IMR-90 (cell line): ENCODE measurements at regions not wholly inside any gene's neighbourhood (a gene's known extent, or its start where the extent isn't known, plus 50 kb on each side); places are given as distances from the start of the nearest gene placed in this dataset.

Source experiments
- ATAC-seq: fragments of 200-7000 bp; cut with Tn5 transposase; 2 replicates; pipeline ENCODE4 v1.9.1; 2020; ENCODE audit warnings: low read depth, mild to moderate bottlenecking, moderate library complexity
- BruUV-seq: library from RNA; stranded (reverse); fragments of 400-500 nt; replicated peaks from 2 replicates; lab custom pipeline; 2021; lab: Mats Ljungman, UMichigan
- CTCF ChIA-PET: fragments of 300-600 bp; formaldehyde crosslinking; extraction: SDS; loops from one replicate; lab custom pipeline; 2021; ENCODE audit warnings: antibody characterized with exemption; lab: Yijun Ruan, JAX
- POLR2A ChIA-PET: fragments of 300-600 bp; sonication (Branson Sonifier 250); formaldehyde crosslinking; loops from one replicate; lab custom pipeline; 2022; ENCODE audit warnings: antibody characterized with exemption; ENCODE audit not compliant: unreplicated experiment; lab: Charles Lee
- DNase-seq: peaks from one replicate; pipeline ENCODE4 v3.0.0; 2013
- H2AFZ ChIP-seq: replicated peaks from 2 replicates; pipeline ENCODE3; 2013; ENCODE audit warnings: low read length, mild to moderate bottlenecking; ENCODE audit not compliant: poor library complexity
- H2AK5ac ChIP-seq: 2 replicates; pipeline ENCODE4 v1.6.1; 2013; ENCODE audit warnings: low read depth, low read length, inconsistent platforms
- H2AK9ac ChIP-seq: replicated peaks from 2 replicates; pipeline ENCODE3; 2013; ENCODE audit warnings: mild to moderate bottlenecking, low read depth, low read length, moderate library complexity; ENCODE audit not compliant: poor library complexity
- H2BK120ac ChIP-seq: 2 replicates; pipeline ENCODE4 v1.6.1; 2013; ENCODE audit warnings: low read depth, low read length, inconsistent platforms
- H2BK15ac ChIP-seq: 3 replicates; pipeline ENCODE4 v1.6.1; 2013; ENCODE audit warnings: low read depth, low read length, inconsistent platforms
- H2BK20ac ChIP-seq: 2 replicates; pipeline ENCODE4 v1.6.1; 2013; ENCODE audit warnings: low read depth, mild to moderate bottlenecking, inconsistent platforms, low read length, moderate library complexity
- H2BK5ac ChIP-seq: 2 replicates; pipeline ENCODE4 v1.6.1; 2013; ENCODE audit warnings: mild to moderate bottlenecking, low read depth, low read length, inconsistent platforms; ENCODE audit not compliant: poor library complexity, severe bottlenecking
- H3K14ac ChIP-seq: replicated peaks from 2 replicates; pipeline ENCODE4 v1.6.1; 2013; ENCODE audit warnings: low read depth, low read length, inconsistent platforms
- H3K18ac ChIP-seq: 2 replicates; pipeline ENCODE4 v1.6.1; 2013; ENCODE audit warnings: low read depth, low read length, control low read depth
- H3K23ac ChIP-seq: 2 replicates; pipeline ENCODE4 v1.6.1; 2013; ENCODE audit warnings: low read depth, low read length, inconsistent platforms
- H3K27ac ChIP-seq: 2 replicates; pipeline ENCODE4 v1.5.1; 2013; ENCODE audit warnings: mild to moderate bottlenecking, control low read depth, low read length; ENCODE audit not compliant: insufficient read depth
- H3K27me3 ChIP-seq: 2 replicates; pipeline ENCODE4 v1.6.1; 2013; ENCODE audit warnings: low read length; ENCODE audit not compliant: control insufficient read depth, insufficient read depth
- H3K36me3 ChIP-seq: 2 replicates; pipeline ENCODE4 v1.6.1; 2013; ENCODE audit warnings: low read length, mixed read lengths; ENCODE audit not compliant: control insufficient read depth, insufficient read depth
- H3K4ac ChIP-seq: 2 replicates; pipeline ENCODE4 v1.6.1; 2013; ENCODE audit warnings: low read depth, low read length, inconsistent platforms
- H3K4me1 ChIP-seq: 2 replicates; pipeline ENCODE4 v1.6.1; 2013; ENCODE audit warnings: low read length, mixed read lengths; ENCODE audit not compliant: control insufficient read depth, insufficient read depth
- H3K4me2 ChIP-seq: 2 replicates; pipeline ENCODE4 v1.6.1; 2013; ENCODE audit warnings: low read depth, mild to moderate bottlenecking, control low read depth, low read length, moderate library complexity
- H3K4me3 ChIP-seq: 2 replicates; pipeline ENCODE4 v1.5.1; 2013; ENCODE audit warnings: low read depth, mild to moderate bottlenecking, control low read depth, low read length, moderate library complexity; ENCODE audit not compliant: insufficient read depth
- H3K56ac ChIP-seq: 2 replicates; pipeline ENCODE4 v1.6.1; 2013; ENCODE audit warnings: low read length, inconsistent platforms; ENCODE audit not compliant: insufficient read depth; ENCODE audit errors: extremely low read depth
- H3K79me1 ChIP-seq, 2 experiments: 2 replicates each; pipeline ENCODE4 v1.6.1; 2013; ENCODE audit warnings: low read length in 2 of 2, inconsistent platforms in 1 of 2, low read depth in 1 of 2
- H3K9ac ChIP-seq: 2 replicates; pipeline ENCODE4 v1.6.1; 2013; ENCODE audit warnings: low read depth, low read length, control low read depth
- H3K9me1 ChIP-seq: 2 replicates; pipeline ENCODE4 v1.6.1; 2013; ENCODE audit warnings: low read length, inconsistent platforms; ENCODE audit not compliant: insufficient read depth
- H3K9me3 ChIP-seq: 2 replicates; pipeline ENCODE4 v1.6.1; 2013; ENCODE audit warnings: low read length; ENCODE audit not compliant: control insufficient read depth, insufficient read depth
- H4K20me1 ChIP-seq: 2 replicates; pipeline ENCODE4 v1.6.1; 2013; ENCODE audit warnings: low read length, inconsistent platforms; ENCODE audit not compliant: insufficient read depth
- H4K5ac ChIP-seq: 2 replicates; pipeline ENCODE4 v1.6.1; 2013; ENCODE audit warnings: mild to moderate bottlenecking, low read depth, low read length, control low read depth
- H4K8ac ChIP-seq, 2 experiments: 2 replicates each; pipeline ENCODE4 v1.6.1; 2013; ENCODE audit warnings: low read depth in 2 of 2, low read length in 2 of 2, control low read depth in 1 of 2, inconsistent platforms in 1 of 2
- H4K91ac ChIP-seq: 2 replicates; pipeline ENCODE4 v1.6.1; 2013; ENCODE audit warnings: low read depth, low read length, inconsistent platforms; ENCODE audit not compliant: insufficient read depth
- MAFK ChIP-seq: IDR thresholded peaks from 2 replicates; pipeline ENCODE4 v1.6.1; 2012; ENCODE audit warnings: low read depth, low read length, improper control_type of control experiment
- MXI1 ChIP-seq: IDR thresholded peaks from 2 replicates; pipeline ENCODE4 v1.6.1; 2012; ENCODE audit warnings: low read depth, mild to moderate bottlenecking, low read length, moderate library complexity, borderline replicate concordance
- POLR2A ChIP-seq: IDR thresholded peaks from 2 replicates; pipeline ENCODE4 v1.6.1; 2012; ENCODE audit warnings: mild to moderate bottlenecking, low read depth, low read length
- RAD21 ChIP-seq: IDR thresholded peaks from 2 replicates; pipeline ENCODE4 v1.6.1; 2012; ENCODE audit warnings: low read length, improper control_type of control experiment
- RFX5 ChIP-seq: IDR thresholded peaks from 2 replicates; pipeline ENCODE4 v1.8.0; 2012; ENCODE audit warnings: low read depth, mild to moderate bottlenecking, low read length, moderate library complexity
- SMC3 ChIP-seq: fragments of 150-350 bp; IDR thresholded peaks from 2 replicates; pipeline ENCODE4 v1.6.1; 2016; ENCODE audit warnings: low read depth, mild to moderate bottlenecking, antibody characterized with exemption, low read length, moderate library complexity
- dilution Hi-C: fragments of 300-500 bp; cut with HindIII; formaldehyde crosslinking; loops from one replicate; pipeline ENCODE4 v1.14.3; 2018; ENCODE audit warnings: low sequenced_read_pairs; ENCODE audit not compliant: unreplicated experiment
- in situ Hi-C: fragments of 300-500 bp; cut with MboI; formaldehyde crosslinking; loops from 3 replicates; pipeline ENCODE4 v1.14.3; 2019; ENCODE audit warnings: low sequenced_read_pairs, inconsistent platforms, mixed read lengths
- intact Hi-C: fragments of 100-400 bp; cut with micrococcal nuclease; formaldehyde crosslinking; loops from 2 replicates; pipeline ENCODE4 v1.10.0; 2022

DNA sequence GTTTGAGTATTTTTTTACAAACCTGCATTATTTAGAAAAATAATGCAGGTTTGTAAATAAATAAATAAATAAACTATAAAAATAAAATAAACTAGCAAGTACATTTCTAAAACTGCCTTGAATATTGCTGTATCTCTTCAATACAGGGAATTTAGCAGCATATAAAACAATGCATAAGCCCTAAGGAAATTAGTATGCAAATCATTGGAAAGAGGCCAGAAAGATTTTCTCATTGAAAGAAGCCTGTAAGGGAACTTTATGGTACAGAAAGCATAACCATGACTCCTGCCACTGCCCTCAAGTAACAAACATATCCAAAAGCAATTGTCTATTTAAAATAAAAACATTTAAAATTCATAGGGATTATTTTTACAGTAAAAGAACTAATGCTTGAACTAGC, 387.3 kb downstream of the HINT1 start:
- Histone ChIP-seq H3K18ac (no peak overlapping the region), H3K56ac (no peak overlapping the region), H2BK120ac (no peak overlapping the region), H3K4me2 (no peak overlapping the region), H2BK5ac (no peak overlapping the region), H3K4me1 (no peaks in the 10 kb centered on the region), H3K9ac (no peak overlapping the region), H4K5ac (no peak overlapping the region), H3K27me3 (no peaks in the 10 kb centered on the region), H2AK9ac (no peak overlapping the region), H2AFZ (no peak overlapping the region), H2BK20ac (no peak overlapping the region), H3K4me3 (no peak overlapping the region), H2BK15ac (no peak overlapping the region), H4K20me1 (no peaks in the 10 kb centered on the region), H3K27ac (no peak overlapping the region), H3K79me1 (no peaks in the 10 kb centered on the region), H3K14ac (no peak overlapping the region), H3K9me3 (peaks cover 6% of the 10 kb centered on the region), H4K91ac (no peak overlapping the region), H4K8ac (no peak overlapping the region), H3K23ac (no peak overlapping the region), H3K9me1 (no peaks in the 10 kb centered on the region), H2AK5ac (no peak overlapping the region), H3K4ac (no peak overlapping the region), H3K36me3 (no peaks in the 10 kb centered on the region)
- dilution Hi-C loops (no loop called here), intact Hi-C loops (no loop called here), in situ Hi-C loops (no loop called here)
- TF ChIP-seq SMC3: no peak
- TF ChIP-seq RFX5: no peak
- no peak for TF ChIP-seq MAFK
- no peak for TF ChIP-seq POLR2A
- no peak for TF ChIP-seq MXI1
- no peak for TF ChIP-seq RAD21
- POLR2A ChIA-PET: no interaction called here
- CTCF ChIA-PET: no interaction called here
- DNase-seq (no peak), ATAC-seq (no peak)
- no TSS peak for BruUV-seq
